GM19455 (cell line): ENCODE measurements at regions not wholly inside any gene's neighbourhood (a gene's known extent, or its start where the extent isn't known, plus 50 kb on each side); places are given as distances from the start of the nearest gene placed in this dataset.
"Not testable (repeated sequence)": the region's sequence is repeated elsewhere in the genome, so short reads cannot be mapped to it uniquely, and the experiment has no call there.

Experiments
- ATAC-seq: cut with Tn5 transposase; IDR thresholded peaks from one replicate; pipeline ENCODE4 v1.9.1; 2021; ENCODE audit not compliant: unreplicated experiment

GRCh38 chr2:37722971-37723370 lies 51.5 kb upstream of the CDC42EP3 start:
- not testable (repeated sequence) for ATAC-seq

DNA sequence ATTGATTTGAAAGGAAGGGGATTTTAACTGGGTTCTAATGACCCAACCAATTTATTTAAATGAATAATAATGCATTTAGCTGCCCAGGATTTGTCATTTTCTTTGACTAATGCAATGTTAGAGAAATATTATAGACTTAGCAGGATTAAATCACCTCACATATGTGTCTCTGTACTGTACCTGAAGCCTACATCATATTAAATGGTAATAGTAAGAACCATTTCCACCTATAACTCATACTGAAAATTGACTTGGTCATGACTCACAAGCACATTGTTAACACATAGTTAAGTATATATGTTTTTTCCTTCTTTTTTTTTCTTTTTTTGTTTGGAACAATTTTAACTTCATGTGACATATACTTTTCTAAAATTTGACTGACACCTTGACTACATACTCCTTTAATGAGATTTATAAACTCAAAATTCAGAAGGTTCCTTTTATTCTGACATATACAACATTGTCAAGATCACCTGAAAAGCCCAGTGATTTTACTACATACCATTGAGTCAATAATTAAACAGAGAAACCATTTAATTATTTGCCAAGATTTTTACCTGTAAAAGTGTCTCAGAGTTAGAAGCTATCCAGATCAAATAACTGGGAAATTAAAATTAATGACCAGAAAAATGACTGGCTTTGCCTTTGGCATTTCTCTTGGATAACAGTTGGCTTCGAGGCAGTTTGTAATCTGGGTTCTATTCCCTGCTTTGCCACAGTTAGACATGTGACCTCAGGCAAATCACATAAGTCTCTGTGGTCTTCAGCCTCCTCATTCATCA lies 58.8 kb upstream of the CDC42EP3 start:
- ATAC-seq = no peak

GRCh38 chr2:37732412-37732811 lies 61.0 kb upstream of the CDC42EP3 start:
- not testable (repeated sequence) for ATAC-seq

DNA sequence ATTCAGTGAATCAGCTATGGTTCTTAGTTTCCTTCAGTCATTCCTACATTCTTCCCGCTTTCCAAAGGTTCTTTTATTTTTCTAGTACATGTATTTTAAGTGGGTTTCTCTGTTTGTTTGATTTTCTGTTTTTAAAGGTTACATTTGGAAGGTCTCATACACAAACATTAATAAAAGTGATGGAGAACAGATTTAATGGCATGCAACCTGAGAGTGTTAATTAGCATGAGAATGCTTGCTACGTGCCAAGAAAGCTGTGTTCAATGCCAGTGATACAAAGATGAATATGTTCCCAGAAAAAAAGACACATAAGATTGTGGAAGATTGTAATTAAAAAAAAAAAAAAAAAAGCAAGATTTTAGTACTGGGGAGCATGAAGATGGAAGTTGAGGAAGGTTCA lies 61.8 kb upstream of the CDC42EP3 start:
- ATAC-seq = no peak

DNA sequence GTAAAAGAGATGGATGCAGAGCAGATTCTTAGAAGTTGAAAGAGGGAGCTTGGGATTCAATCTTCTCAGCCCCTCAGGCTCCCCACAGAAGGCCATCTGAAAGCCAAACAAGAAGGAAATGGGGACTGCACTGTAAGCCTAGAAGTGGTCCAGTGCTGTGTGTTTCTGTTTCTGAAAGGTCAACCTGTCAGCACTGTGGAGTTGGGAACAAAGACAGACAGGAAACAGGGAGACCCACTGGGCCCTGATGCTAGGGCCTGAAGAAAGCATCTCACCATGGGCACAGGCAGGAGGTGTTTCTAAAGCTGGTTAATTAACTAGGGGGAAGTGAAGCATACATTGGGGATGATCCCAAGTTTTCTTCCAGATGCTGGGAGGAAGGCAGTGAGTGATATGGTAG lies 62.5 kb upstream of the CDC42EP3 start:
- not testable (repeated sequence) for ATAC-seq

DNA sequence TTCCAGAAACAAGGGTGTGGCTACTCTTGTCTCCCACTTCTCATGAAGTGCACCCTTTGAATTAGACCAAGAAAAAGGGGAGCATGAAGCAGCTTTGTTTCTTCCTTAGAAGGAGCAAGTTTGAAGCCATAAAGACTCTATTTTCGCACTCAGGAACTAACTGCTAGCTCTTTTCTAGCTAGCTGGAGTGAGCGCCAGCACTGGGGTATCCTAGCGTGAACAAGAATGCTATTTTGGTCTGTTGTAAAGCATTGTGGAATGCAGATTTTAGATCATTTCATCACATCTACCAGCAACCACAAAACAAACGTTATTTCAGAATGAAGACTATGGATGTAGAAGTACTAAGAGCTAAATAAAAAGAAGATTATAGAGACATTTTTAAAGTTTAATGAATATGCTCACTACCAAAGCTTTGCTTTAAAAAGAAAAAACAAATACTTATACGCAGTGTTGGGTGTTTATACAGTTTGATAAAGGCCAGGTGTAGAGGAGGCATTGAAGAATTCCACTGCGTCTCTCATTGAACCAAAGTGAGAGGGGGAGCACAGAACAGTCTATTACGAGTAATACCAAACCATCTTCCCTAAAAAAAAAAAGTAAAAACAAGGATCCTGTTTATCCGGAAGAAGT lies 63.6 kb upstream of the CDC42EP3 start:
- not testable (repeated sequence) for ATAC-seq

DNA sequence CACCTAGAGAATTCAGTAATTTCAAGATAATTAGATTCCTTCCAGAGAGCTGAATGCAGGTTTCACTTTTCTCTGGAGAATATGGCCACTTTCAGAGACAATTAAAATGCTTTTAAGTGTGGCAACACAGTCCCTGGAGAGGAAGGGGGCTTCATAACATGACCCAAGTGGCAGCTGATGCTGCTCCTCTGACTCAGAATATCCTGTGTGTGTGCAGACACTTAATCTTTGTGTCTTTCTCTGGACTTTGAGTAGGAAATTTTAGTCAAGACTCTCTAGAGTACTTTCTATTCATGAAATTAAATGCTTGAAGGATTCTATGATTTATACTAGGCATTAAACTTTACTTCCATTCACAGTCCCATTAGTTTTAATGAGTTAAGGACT lies 64.1 kb upstream of the CDC42EP3 start:
- not testable (repeated sequence) for ATAC-seq

DNA sequence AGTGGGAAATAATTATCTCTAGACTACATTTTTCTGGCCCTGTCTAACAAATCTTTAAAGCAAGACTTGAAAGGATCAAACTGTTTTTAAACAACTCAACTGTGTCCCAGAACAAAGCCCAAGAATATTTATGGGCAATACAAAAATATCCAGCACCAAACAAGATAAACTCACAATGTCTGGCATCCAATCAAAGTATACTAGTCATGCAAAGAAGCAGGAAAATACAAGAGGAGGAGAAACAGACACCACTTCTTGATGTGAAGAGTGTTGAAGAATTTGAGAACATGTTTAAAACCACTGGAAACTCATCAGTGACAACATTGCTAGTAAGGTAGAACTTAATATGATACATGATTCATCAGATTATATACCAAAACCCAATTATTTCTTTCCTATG lies 66.1 kb upstream of the CDC42EP3 start:
- no peak for ATAC-seq

DNA sequence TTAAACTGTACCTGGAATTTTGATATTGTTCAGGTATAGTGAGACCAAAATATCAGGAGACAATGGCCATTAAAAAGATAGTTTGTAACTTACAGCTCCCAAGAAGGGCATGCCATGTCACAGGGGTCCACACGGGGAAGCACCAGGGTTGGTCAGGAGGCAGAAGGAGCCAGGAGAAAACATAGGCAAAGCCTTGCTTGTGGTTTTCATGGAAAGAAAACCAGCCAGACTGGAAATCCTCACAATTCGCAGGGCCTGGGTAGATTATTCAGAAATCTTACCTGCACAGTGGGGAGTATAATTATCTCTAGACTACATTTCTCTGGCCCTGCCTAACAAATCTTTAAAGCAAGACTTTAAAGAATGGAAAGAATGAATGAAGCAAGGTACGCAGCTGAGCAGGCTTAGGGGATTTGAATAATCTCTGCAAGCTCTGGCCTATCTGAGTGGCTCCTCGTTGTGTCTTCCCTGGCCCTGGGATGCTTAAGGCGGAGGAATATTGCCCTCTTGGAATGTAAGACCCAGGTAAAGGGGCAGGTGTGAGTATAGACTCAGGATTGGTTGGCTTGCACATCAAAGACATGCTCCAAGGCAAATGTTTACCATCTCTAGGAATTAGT lies 66.9 kb upstream of the CDC42EP3 start:
- no peak for ATAC-seq

DNA sequence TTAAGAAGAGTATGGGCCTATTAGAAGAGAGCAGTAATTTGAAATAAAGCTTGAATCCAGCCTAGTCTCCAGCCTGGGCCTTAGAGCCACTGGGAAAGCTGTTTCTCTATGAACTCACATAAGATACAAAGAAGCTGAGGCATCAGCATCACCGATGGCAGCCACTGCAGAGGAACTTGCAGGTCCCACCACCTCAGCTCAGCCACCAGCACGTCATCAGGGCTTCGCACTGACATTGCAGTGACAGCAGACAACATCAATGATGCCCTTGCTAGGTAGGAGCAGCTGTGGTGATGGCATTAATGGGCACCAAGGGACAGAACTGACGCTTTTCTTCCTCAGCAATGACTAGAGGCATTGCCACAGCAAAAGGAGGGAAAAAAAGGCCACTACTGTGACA lies 67.7 kb upstream of the CDC42EP3 start:
- no peak for ATAC-seq

GRCh38 chr2:37740164-37740739 lies 68.8 kb upstream of the CDC42EP3 start:
- ATAC-seq = no peak

DNA sequence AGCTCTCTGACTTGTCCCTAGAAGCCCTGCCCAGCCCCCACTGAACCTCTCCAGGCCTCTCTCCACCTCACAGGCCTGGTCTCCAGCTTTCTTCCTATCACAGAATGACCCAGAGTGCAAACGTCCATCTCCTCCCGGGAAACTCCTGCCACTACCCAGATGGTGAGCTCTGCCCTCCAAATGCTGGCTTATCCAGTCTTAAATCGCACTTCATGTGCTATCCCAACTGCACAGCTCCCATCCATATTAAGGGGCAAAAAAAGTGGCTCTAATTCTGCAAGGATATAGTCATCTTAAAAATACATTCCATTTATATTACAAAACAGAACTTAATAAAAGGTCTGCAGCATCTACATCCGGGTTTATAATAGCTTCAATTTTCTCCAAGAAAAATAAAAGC lies 70.8 kb upstream of the CDC42EP3 start:
- no peak for ATAC-seq

- no peak for ATAC-seq
Measured at GRCh38 chr2:37744010-37744409, 72.6 kb upstream of the CDC42EP3 start.

- not testable (repeated sequence) for ATAC-seq
Measured at GRCh38 chr2:37744961-37745360, 73.5 kb upstream of the CDC42EP3 start.

DNA sequence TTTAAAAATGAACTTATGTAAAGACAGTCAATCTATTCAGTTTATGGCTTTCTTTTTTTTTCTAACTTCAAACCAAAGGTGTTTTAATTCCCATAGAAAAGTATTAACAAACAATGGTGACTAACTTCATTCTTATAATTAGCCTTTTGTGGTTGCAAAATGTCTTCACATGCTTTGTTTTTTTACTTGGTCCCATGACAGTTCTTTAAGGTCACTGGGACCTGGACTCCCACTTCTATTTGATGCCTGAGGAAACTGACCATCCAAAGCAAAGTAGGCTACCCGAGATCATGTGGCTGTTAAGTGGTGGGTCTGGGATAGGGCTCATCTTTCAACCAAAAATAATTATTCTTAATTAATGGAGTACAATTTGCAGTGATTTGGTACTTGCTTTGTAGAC lies 74.6 kb upstream of the CDC42EP3 start:
- ATAC-seq = not testable (repeated sequence)

DNA sequence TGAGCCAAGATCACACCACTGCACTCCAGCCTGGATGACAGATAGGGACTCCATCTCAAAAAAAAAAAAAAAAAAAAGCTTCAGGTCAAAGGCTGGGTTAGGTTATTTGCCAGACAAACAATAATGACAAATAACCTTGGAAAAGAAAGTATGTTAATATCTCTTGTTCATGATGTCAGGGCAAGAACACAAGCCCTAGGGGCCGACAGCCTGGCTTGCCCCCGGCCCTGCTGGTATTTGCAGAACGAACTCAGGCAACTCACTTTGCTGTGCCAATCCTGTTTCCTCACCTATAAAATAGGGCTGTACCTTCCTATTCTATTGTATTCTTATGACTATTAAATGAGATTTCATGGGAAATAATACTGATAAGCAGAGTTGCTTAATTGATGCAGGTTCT lies 75.4 kb upstream of the CDC42EP3 start:
- no peak for ATAC-seq

DNA sequence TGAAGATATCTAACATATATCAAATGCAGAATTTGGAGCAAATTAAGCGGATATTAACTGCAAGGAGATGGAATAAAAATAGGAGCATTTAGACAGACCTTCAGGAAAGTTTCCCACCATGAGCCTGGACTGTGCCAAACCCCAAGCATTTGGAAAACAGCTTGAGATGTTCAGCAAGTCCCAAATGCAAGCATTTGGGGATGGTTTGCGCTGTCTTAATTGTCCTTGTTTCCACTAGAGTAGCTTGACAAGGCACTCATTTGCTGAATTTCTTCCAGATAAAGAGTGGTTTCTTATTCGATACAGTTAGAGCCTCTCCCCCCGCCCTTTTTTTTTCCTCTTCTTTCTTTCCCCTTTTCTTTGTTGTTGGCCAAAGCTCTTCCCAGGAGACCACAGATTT lies 77.1 kb upstream of the CDC42EP3 start:
- ATAC-seq = no peak

DNA sequence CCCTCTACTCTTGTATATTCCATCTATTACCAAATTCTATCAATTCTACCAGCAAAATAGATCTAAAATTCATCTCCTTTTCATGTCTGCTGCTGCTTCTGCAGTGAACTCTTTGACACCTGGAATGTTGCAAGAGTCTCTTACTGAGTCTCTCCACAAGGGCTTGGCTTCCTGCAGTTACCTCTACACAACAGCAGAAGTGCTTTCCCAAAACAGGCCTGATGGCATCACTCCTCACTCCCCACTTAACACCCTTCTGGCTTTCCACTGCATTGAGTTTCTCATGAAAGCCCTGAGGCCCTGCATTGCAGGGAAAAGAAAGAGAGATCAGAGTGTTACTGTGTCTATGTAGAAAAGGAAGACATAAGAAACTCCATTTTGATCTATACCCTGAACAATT lies 78.8 kb upstream of the CDC42EP3 start:
- not testable (repeated sequence) for ATAC-seq

- no peak for ATAC-seq
Measured at GRCh38 chr2:37752766-37753165, 81.3 kb upstream of the CDC42EP3 start.

DNA sequence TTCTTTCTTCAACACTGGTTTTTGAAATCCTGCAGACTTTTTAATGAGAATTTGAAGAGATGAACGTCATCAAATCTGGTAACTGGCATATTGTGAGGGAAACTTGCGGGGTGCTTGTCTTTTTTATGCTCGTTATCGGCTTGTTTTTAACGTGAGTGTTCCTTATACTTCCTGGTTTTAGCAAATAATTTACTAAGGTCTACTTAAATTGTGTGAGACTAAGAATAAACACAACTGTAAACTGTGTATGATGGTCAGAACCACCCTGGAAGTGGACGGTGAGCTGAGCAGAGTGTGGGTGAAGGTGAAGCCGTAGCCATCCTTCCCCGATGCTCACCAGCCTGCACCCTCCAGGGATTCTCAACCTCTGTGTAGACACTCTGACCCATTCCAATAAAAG lies 82.3 kb upstream of the CDC42EP3 start:
- no peak for ATAC-seq

- not testable (repeated sequence) for ATAC-seq
Measured at GRCh38 chr2:37755961-37756559, 84.6 kb upstream of the CDC42EP3 start.
